Stimulated activated naive B cell treated with anti-CD40 and anti-IgM and Interleukin-4, amounts not matched to agents 10 μg/mL and 1 μg/mL and 100 μg/mL, for 72 hours (primary cell): ENCODE measurements at regions not wholly inside any gene's neighbourhood (a gene's known extent, or its start where the extent isn't known, plus 50 kb on each side); places are given as distances from the start of the nearest gene placed in this dataset.
"Not testable (repeated sequence)": the region's sequence is repeated elsewhere in the genome, so short reads cannot be mapped to it uniquely, and the experiment has no call there.

ENCODE experiments used
- ATAC-seq, 2 donors: fragments of 150-1000 bp; cut with Tn5 transposase; replicated peaks; 2 replicates each; pipeline ENCODE4 v1.10.0; 2021; ENCODE audit warnings: moderate library complexity in 1 of 2
- DNase-seq: peaks from one replicate; pipeline ENCODE4 v3.0.0; 2021
- H3K27ac Mint-ChIP-seq: one replicate; pipeline ENCODE4 v1.8.0; 2022; ENCODE audit warnings: mild to moderate bottlenecking, mixed read lengths
- H3K27me3 Mint-ChIP-seq, 2 donors: one replicate each; pipeline ENCODE4 v1.8.0; 2022; ENCODE audit warnings: mixed read lengths in 2 of 2
- H3K36me3 Mint-ChIP-seq, 2 donors: one replicate each; pipeline ENCODE4 v1.8.0; 2022; ENCODE audit warnings: mixed read lengths in 2 of 2, mild to moderate bottlenecking in 1 of 2
- H3K4me1 Mint-ChIP-seq, 2 donors: one replicate each; pipeline ENCODE4 v1.8.0; 2022; ENCODE audit warnings: mixed read lengths in 2 of 2, mild to moderate bottlenecking in 1 of 2
- H3K4me3 Mint-ChIP-seq, 2 donors: one replicate each; pipeline ENCODE4 v1.8.0; 2022; ENCODE audit warnings: mild to moderate bottlenecking in 2 of 2, mixed read lengths in 2 of 2, moderate library complexity in 1 of 2
- H3K9me3 Mint-ChIP-seq, 2 donors: one replicate each; pipeline ENCODE4 v1.8.0; 2022; ENCODE audit warnings: mixed read lengths in 2 of 2, mild to moderate bottlenecking in 1 of 2

- H3K4me3 Mint-ChIP-seq: no peak overlapping the region
- no peak for ATAC-seq
- no peaks in the 10 kb centered on the region for H3K4me1 Mint-ChIP-seq
- DNase-seq: no peak
- no peaks in the 10 kb centered on the region for H3K36me3 Mint-ChIP-seq
- H3K9me3 Mint-ChIP-seq: no peaks in the 10 kb centered on the region
- no peaks in the 10 kb centered on the region for H3K27me3 Mint-ChIP-seq
- no peak overlapping the region for H3K27ac Mint-ChIP-seq
These were observed 208.0 kb upstream of the KCNH7 start for GRCh38 chr2:163046615-163047014.

- Mint-ChIP-seq H3K36me3 (no peaks in the 10 kb centered on the region), H3K27ac (no peak overlapping the region), H3K27me3 (no peaks in the 10 kb centered on the region), H3K9me3 (no peaks in the 10 kb centered on the region), H3K4me3 (no peak overlapping the region), H3K4me1 (no peaks in the 10 kb centered on the region)
- ATAC-seq (no peak), DNase-seq (no peak)
These were observed 207.3 kb upstream of the KCNH7 start for GRCh38 chr2:163045830-163046229.

GRCh38 chr2:163044114-163044513, 205.5 kb upstream of the KCNH7 start:
- no peaks in the 10 kb centered on the region for H3K27me3 Mint-ChIP-seq
- H3K27ac Mint-ChIP-seq: no peak overlapping the region
- DNase-seq: no peak
- no peak for ATAC-seq
- no peaks in the 10 kb centered on the region for H3K9me3 Mint-ChIP-seq
- H3K4me3 Mint-ChIP-seq: no peak overlapping the region
- H3K4me1 Mint-ChIP-seq: no peaks in the 10 kb centered on the region
- H3K36me3 Mint-ChIP-seq: no peaks in the 10 kb centered on the region

- no peaks in the 10 kb centered on the region for H3K9me3 Mint-ChIP-seq
- no peaks in the 10 kb centered on the region for H3K4me1 Mint-ChIP-seq
- no peaks in the 10 kb centered on the region for H3K36me3 Mint-ChIP-seq
- H3K27me3 Mint-ChIP-seq: no peaks in the 10 kb centered on the region
- no peak overlapping the region for H3K4me3 Mint-ChIP-seq
- no peak for ATAC-seq
- DNase-seq: no peak
- no peak overlapping the region for H3K27ac Mint-ChIP-seq
These were observed 204.6 kb upstream of the KCNH7 start for GRCh38 chr2:163043201-163043600.

- Mint-ChIP-seq H3K27ac (no peak overlapping the region), H3K9me3 (peaks cover 0 to 4% of the 10 kb centered on the region in 2 donors), H3K36me3 (no peaks in the 10 kb centered on the region), H3K27me3 (no peaks in the 10 kb centered on the region), H3K4me1 (no peaks in the 10 kb centered on the region), H3K4me3 (no peak overlapping the region)
- ATAC-seq: no peak
- DNase-seq: no peak
These were observed 200.7 kb upstream of the KCNH7 start for GRCh38 chr2:163039266-163039665.

GRCh38 chr2:163028807-163029206, 190.2 kb upstream of the KCNH7 start:
- peaks cover 0 to 6% of the 10 kb centered on the region in 2 donors for H3K9me3 Mint-ChIP-seq
- no peaks in the 10 kb centered on the region for H3K4me1 Mint-ChIP-seq

GRCh38 chr2:163026136-163026775, 187.7 kb upstream of the KCNH7 start:
- not testable (repeated sequence) for H3K4me3 Mint-ChIP-seq, H3K36me3 Mint-ChIP-seq, H3K27me3 Mint-ChIP-seq, ATAC-seq, H3K9me3 Mint-ChIP-seq, H3K27ac Mint-ChIP-seq, H3K4me1 Mint-ChIP-seq, DNase-seq

More at GRCh38 chr2:163028807-163029206, 190.2 kb upstream of the KCNH7 start:
- no peak overlapping the region for H3K4me3 Mint-ChIP-seq
- H3K27ac Mint-ChIP-seq: no peak overlapping the region
- ATAC-seq: no peak
- H3K27me3 Mint-ChIP-seq: no peaks in the 10 kb centered on the region
- DNase-seq: no peak
- H3K36me3 Mint-ChIP-seq: no peaks in the 10 kb centered on the region

GRCh38 chr2:163016882-163017281, 178.3 kb upstream of the KCNH7 start:
- not testable (repeated sequence) for ATAC-seq, H3K27me3 Mint-ChIP-seq, H3K36me3 Mint-ChIP-seq, DNase-seq, H3K27ac Mint-ChIP-seq, H3K4me1 Mint-ChIP-seq, H3K4me3 Mint-ChIP-seq
- peaks cover 7 to 13% of the 10 kb centered on the region in 2 donors for H3K9me3 Mint-ChIP-seq

GRCh38 chr2:163011000-163011399, 172.4 kb upstream of the KCNH7 start:
- Mint-ChIP-seq H3K9me3 (peaks cover 9 to 10% of the 10 kb centered on the region in 2 donors), H3K27ac (no peak overlapping the region), H3K36me3 (no peaks in the 10 kb centered on the region), H3K4me1 (no peaks in the 10 kb centered on the region), H3K27me3 (no peaks in the 10 kb centered on the region), H3K4me3 (no peak overlapping the region)
- no peak for DNase-seq
- ATAC-seq: no peak

GRCh38 chr2:163008642-163009041, 170.1 kb upstream of the KCNH7 start:
- no peak for DNase-seq
- Mint-ChIP-seq H3K9me3 (peaks cover 0 to 3% of the 10 kb centered on the region in 2 donors), H3K27ac (no peak overlapping the region), H3K4me3 (no peak overlapping the region), H3K27me3 (no peaks in the 10 kb centered on the region), H3K36me3 (no peaks in the 10 kb centered on the region), H3K4me1 (no peaks in the 10 kb centered on the region)
- no peak for ATAC-seq

- no peak for DNase-seq
- no peaks in the 10 kb centered on the region for H3K27me3 Mint-ChIP-seq
- no peaks in the 10 kb centered on the region for H3K4me1 Mint-ChIP-seq
- peaks cover 1 to 8% of the 10 kb centered on the region in 2 donors for H3K9me3 Mint-ChIP-seq
- no peak overlapping the region for H3K4me3 Mint-ChIP-seq
- no peaks in the 10 kb centered on the region for H3K36me3 Mint-ChIP-seq
- H3K27ac Mint-ChIP-seq: no peak overlapping the region
- no peak for ATAC-seq
These were observed 156.2 kb upstream of the KCNH7 start for GRCh38 chr2:162994718-162995117.

GRCh38 chr2:162992828-162993227, 154.3 kb upstream of the KCNH7 start:
- DNase-seq (no peak), ATAC-seq (no peak)
- Mint-ChIP-seq H3K4me3 (no peak overlapping the region), H3K36me3 (no peaks in the 10 kb centered on the region), H3K27ac (no peak overlapping the region), H3K9me3 (peaks cover 0 to 8% of the 10 kb centered on the region in 2 donors), H3K27me3 (no peaks in the 10 kb centered on the region), H3K4me1 (no peaks in the 10 kb centered on the region)

GRCh38 chr2:162989507-162989906, 150.9 kb upstream of the KCNH7 start:
- H3K9me3 Mint-ChIP-seq: peaks cover 2 to 3% of the 10 kb centered on the region in 2 donors
- no peaks in the 10 kb centered on the region for H3K4me1 Mint-ChIP-seq
- H3K4me3 Mint-ChIP-seq: no peak overlapping the region
- H3K27ac Mint-ChIP-seq: no peak overlapping the region
- ATAC-seq (no peak), DNase-seq (no peak)
- no peaks in the 10 kb centered on the region for H3K27me3 Mint-ChIP-seq
- H3K36me3 Mint-ChIP-seq: no peaks in the 10 kb centered on the region

- Mint-ChIP-seq H3K36me3 (no peaks in the 10 kb centered on the region), H3K9me3 (no peaks in the 10 kb centered on the region), H3K4me3 (no peak overlapping the region), H3K4me1 (no peaks in the 10 kb centered on the region), H3K27me3 (no peaks in the 10 kb centered on the region), H3K27ac (no peak overlapping the region)
- ATAC-seq (no peak), DNase-seq (no peak)
These were observed 136.2 kb upstream of the KCNH7 start for GRCh38 chr2:162974771-162975170.

GRCh38 chr2:162972383-162972782, 133.8 kb upstream of the KCNH7 start:
- Mint-ChIP-seq H3K36me3 (no peaks in the 10 kb centered on the region), H3K4me1 (no peaks in the 10 kb centered on the region), H3K27ac (no peak overlapping the region), H3K27me3 (no peaks in the 10 kb centered on the region), H3K4me3 (no peak overlapping the region), H3K9me3 (no peaks in the 10 kb centered on the region)
- ATAC-seq (no peak), DNase-seq (no peak)

GRCh38 chr2:162968306-162968705, 129.7 kb upstream of the KCNH7 start:
- H3K9me3 Mint-ChIP-seq: no peaks in the 10 kb centered on the region
- H3K27ac Mint-ChIP-seq: no peak overlapping the region
- H3K4me3 Mint-ChIP-seq: no peak overlapping the region
- H3K27me3 Mint-ChIP-seq: no peaks in the 10 kb centered on the region
- no peaks in the 10 kb centered on the region for H3K36me3 Mint-ChIP-seq
- H3K4me1 Mint-ChIP-seq: no peaks in the 10 kb centered on the region
- no peak for DNase-seq
- ATAC-seq: no peak
